NCI-H774 (cell line): ENCODE measurements at regions not wholly inside any gene's neighbourhood (a gene's known extent, or its start where the extent isn't known, plus 50 kb on each side); places are given as distances from the start of the nearest gene placed in this dataset.
"Not testable (repeated sequence)": the region's sequence is repeated elsewhere in the genome, so short reads cannot be mapped to it uniquely, and the experiment has no call there.

Source experiments
- DNase-seq: peaks from one replicate; lab custom pipeline; 2025; lab: John Stamatoyannopoulos, UW

DNA sequence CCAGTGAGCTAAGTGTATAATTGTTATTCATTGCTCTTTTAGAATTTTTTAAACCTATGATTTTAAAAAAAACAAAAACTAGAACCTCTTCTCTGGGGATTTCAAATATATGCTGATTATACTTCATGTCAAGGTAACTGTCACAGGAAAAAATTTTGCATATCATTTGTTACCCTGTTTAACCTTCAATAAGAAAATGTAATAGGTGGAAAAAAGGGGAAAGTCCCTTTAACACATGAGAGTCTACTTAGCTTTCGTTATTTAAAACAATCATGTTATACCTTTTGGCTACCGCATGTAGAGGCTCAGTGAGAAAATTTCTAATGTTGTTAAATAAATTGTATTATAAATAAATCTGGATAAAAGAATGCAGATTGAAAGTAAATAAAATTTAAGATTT is 190.1 kb upstream of the AKR1E2 start:
- DNase-seq = no peak

- DNase-seq = no peak
Measured at GRCh38 chr10:4635388-4635787, 190.6 kb upstream of the AKR1E2 start.

DNA sequence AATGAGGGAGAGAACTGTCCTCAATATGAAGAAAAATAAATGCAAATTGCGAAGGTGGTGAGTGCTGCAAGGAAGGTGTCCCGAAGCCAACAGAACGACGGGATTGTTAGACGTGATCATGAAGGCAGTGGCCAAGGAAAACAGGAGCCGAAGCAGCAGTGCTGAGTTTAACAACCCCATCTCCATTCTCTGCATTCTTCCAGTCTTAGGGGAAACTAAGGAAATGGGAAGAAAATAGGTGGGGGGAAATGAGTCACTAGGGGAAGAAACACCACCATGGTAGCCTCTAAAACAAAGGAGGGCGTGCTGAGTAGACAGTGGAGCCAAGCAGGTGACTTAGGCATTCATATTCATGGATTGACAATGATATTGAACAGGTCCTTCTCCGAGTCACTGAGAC is 192.2 kb upstream of the AKR1E2 start:
- no peak for DNase-seq

- no peak for DNase-seq
Measured at GRCh38 chr10:4633186-4633585, 192.8 kb upstream of the AKR1E2 start.

- DNase-seq = no peak
Measured at GRCh38 chr10:4632757-4633156, 193.2 kb upstream of the AKR1E2 start.

DNA sequence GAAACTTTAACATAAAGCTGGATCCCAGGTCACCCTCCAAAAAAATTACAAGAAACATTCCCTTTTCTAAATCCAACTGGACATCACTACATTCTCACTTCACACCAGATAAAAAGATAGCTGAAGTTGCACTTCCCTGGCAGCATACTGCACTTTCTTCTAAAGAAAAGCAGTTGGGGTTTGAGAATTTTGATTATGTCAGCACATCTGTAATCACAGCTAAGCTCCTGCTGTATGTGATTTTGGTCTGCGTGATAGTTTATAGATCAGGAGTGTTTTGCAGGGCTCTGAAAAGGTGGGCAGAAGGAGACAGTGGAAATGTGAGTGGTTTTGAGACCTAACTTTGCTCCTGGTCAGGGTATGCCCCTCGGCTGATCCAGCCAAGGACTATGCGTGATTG is 199.1 kb upstream of the AKR1E2 start:
- DNase-seq = no peak

DNA sequence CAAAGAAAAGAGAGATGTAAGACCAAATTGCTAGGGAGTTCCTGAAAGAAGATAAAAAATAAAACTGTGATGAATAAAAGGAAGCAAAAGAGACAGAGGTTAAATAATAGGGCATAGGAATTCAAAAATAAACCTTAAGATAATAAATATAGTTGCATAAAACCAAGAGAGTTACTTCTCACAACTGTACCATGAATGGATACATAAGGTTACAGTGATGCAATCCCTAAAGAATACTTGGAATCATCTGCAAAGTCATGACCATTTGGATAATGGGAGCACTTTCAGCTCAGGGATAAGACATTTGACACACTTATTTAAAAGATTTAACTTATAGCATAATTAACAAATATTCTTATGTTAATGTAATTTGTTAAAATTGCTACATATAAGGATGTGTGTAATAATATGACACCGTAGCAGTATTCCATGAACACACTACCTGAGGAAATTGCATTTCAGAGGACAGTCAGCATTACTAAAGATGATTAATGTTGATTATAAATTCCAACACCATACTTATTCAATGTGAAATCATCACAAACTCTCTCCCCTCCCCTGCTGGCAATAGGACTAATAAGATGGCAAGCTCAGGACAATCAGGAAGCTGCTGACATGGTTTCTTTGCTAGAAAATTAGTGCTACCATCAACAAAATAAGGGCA is 202.1 kb upstream of the AKR1E2 start:
- no peak for DNase-seq

DNA sequence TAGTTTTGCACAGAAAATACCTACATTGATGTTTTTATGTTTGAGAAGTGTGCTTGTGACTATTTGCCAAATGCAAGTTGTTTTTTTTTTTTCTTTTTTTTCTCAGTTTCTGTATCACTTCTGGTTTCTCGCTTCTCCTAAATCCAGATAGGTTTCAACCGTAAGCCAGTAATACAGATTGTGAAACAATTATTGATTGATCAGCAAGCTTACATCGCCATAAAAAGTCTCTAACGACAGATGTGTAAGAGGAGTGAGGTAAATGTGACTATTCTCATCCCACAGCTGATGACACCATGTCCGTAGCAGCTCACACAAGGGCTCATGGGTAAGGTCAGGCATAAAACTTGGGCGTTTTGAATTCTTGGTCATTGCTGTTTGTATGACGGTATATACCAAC is 202.8 kb upstream of the AKR1E2 start:
- no peak for DNase-seq

GRCh38 chr10:4622384-4622783 is 203.6 kb upstream of the AKR1E2 start:
- no peak for DNase-seq

DNA sequence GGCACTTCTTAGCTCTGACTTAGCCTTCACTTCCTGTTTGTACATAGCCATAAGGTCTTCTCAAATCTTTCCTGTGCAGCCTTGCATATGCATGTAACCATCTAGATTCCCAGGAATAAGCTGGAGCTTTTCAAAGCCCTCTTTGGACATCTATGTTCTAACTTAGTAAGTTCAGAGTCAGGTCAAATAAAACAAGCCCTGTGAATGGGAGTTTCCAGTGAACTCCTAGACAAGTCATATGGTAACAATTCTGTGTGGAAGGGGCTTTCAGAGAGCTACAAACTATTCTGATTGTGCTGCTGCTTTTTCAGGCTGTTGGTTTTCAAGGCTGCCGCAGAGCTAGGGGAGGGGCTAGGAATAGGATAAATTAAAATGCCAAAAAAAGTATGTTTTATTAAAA is 208.4 kb upstream of the AKR1E2 start:
- DNase-seq = no peak

DNA sequence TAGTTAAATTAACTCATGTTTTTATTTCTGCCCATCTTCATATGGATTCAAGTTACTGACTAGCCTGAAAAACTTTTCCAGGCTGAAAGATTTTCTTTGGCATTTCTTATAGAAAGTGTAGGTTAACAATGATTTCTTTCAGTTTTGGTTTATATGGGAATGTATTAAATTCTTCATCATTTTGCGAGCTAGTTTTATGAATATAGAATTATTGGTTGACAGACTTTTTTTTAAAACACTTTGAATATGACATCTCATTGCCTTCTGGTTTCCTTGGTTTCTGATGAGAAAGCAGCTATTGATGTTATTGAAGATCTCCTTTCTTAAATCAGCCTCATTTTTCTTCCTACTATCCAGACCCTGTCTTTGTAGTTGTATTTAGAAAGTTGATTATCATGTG is 211.0 kb upstream of the AKR1E2 start:
- DNase-seq = no peak

DNA sequence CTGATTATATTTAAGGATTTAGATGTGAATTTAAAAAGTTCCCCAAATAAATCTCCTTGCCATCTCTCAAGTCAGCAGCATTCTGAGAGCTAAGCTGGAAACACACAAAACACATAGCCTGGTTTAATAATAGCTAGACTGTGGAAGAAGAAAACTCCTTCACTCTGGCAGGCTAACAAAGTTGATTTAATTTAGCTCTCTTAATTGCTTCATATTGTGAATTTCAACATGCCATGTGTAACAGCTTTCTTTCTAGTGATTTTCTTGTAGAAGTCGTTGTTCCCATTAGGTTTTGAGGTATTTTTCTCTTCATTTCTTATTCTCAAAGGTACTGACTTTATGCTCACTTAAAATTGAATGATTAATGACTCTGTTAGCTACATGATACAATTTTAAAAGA is 216.8 kb upstream of the AKR1E2 start:
- DNase-seq = no peak

DNA sequence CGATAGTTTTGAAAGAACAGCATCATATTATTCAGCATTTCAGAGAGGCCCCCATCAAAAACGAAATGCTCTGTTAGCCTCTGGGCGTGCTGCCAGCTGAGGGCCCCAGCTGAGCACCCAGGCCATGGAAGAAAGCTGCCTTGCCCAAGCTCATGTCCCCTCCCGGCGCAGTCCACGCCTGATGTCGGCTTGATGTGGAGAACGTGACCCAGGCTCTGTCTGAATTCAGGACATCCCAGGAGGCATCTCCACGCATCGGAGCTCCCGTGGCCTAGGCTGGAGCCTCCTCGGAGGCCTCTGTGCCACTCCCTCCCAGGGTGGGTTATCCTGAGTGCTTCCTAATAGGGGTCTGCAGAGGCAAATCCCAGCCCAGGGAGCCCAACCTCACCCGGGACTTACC is 218.3 kb upstream of the AKR1E2 start:
- no peak for DNase-seq

DNA sequence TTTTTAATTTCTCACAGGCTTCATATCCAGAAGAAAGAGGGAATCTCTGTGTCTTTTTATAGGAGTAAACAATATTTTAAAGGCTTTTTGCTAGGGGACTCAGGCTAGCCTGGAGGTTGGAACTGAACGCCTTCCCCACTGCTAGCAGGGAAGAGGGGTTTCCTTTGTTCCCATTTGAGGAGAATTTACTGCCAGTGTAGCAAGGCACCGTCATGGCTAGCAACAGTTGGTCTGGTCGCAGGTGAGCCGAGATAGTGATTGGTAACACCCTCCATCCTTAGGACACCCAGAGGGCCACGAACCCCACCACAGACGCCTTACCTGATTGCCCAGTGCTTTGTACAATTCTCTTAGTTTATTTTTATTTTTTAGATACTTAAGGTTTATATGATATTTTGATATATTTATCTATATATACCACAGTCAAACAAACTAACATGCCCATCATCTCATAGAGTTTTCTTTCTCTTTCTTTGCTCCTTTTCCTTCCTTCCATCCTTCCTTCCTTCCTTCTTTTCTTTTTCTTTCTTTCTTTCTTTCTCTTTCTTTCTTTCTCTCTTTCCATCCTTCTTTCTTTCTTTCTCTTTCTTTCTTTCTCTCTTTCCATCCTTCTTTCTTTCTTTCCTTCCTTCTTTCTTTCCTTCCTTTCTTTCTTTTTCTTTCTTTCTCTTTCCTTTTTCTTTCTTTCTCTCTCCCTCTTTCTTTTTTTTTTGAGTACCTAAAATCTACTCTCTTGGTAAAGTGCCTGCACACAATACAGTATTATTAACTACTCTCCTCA is 219.0 kb upstream of the AKR1E2 start:
- no peak for DNase-seq

DNA sequence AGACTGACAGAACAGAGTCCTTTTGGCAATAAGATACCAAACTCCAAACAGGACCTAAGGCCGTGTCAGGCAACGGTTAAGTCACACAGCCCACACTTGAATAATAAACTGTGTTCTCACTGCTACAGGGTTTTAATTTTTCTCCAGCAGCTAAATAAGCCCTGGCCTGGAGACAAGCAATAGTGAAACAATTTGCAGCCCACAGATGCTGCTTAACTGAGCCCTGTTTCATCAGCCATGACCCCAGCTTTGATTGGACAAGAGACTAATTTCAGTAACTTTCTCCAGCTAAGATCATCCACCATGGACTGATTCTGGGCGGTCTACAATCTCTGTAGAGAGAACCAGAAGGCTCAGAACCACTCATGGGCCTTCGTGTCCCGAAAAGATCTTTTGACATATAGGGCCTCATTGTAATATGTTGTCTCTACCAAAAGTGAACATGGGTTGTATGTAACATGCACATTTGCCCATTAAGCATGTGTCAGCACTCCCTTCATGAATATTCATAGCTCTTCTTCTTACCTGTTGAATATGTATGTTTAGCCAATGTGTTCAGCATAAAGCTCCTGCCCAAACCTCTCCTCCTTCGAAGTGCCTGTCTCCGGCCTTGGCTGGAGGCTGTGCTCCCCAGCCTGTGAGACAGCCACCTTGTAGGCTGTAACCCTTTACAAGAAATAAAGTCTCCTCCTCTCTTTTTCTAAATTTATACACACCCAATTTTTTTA is 223.1 kb upstream of the AKR1E2 start:
- no peak for DNase-seq

- DNase-seq = no peak
Measured at GRCh38 chr10:4599471-4599870, 226.5 kb upstream of the AKR1E2 start.

- DNase-seq = not testable (repeated sequence)
Measured at GRCh38 chr10:4597898-4598297, 228.1 kb upstream of the AKR1E2 start.

DNA sequence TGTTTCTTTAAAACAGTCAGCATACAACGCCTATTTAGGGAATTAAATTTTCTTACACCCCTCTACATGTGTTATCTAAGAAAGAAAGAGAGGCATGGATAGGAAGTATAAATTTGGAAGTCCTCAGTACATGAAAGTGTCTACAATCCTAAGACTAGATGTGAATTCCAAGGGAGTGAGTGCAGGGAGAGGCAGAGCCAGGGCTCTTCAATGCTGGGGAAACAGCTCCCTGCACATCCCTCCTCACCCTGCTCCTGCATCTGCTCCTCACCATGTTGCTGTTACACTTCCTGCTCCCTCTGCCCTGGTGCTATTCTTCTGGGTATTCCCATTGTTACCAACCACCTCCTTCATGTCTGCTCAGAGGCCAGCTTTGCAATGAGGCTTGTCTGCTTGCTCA is 229.1 kb upstream of the AKR1E2 start:
- DNase-seq = no peak

DNA sequence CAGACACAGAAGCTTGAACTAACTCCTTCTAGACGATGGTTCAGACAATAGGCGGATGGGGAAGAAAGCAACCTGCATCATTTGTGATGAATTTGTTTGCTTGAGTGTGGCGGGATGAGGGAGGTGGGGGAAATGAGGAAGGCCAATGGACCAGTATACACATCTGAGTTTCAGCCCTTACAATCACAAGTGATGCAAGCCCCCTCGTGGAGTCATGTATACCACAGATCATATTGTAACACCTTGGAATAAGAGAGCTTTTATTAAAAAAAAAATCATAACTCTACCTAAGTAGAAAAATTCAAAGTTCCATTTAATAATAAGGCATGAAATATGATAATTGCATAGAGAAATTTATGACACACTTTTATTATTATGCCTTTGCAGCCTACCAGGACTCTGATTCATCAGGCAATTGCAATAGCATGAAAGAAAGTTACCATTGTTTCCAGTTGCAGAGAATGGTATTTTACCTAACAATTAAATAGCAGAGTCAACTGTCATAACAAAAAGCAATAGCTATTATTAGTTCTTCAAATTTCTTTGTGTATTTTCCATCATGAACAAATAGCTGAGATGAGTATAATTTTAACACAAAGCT is 230.2 kb upstream of the AKR1E2 start:
- DNase-seq = no peak

- no peak for DNase-seq
Measured at GRCh38 chr10:4590807-4591206, 235.2 kb upstream of the AKR1E2 start.

DNA sequence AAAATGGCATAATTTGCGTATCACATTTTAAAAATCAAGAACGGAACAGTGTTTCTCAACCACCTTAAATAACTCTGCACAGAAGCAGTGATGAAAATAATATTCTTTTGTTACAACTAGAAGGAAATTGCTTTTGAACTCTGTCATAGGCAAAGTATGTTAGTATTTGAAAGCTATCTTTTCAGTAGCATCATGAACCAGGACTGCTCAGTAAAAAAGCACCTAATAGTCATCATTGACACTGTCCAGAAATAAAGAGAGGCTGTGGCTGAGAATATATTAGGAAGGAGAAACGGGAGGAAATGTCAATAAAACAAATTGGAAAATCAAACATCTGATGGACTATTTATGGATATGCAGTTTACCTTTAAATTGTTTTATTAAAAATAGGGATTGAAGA is 237.2 kb upstream of the AKR1E2 start:
- no peak for DNase-seq

DNA sequence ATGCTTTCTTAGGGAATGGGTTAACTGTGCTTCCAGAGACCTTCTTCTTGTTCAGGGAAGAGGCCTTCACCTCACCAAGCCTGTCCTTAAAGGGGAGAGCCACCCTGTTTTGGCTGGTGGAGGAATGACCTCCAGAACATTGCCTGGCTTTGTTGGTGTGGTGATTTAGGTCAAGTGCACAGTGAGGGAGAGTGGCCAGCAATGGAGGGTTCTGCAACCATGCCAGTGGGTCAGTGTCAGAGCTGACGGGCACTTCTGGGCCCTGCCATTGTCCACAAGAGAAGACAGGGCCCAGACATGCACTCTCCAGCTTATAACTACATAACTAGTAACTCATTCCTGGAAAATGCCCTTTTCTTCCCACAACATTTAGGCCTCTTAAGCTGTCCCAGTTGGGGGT is 238.5 kb upstream of the AKR1E2 start:
- no peak for DNase-seq

- no peak for DNase-seq
Measured at GRCh38 chr10:4586776-4587175, 239.2 kb upstream of the AKR1E2 start.
